IMR-90 (cell line): ENCODE measurements at regions not wholly inside any gene's neighbourhood (a gene's known extent, or its start where the extent isn't known, plus 50 kb on each side); places are given as distances from the start of the nearest gene placed in this dataset.

Experiments used
- CEBPB ChIP-seq: IDR thresholded peaks from 2 replicates; pipeline ENCODE4 v1.6.1; 2012; ENCODE audit warnings: low read depth, low read length, improper control_type of control experiment
- MAZ ChIP-seq: IDR thresholded peaks from 2 replicates; pipeline ENCODE4 v1.6.1; 2012; ENCODE audit warnings: low read depth, mild to moderate bottlenecking, low read length, improper control_type of control experiment, moderate library complexity, borderline replicate concordance
- POLR2A ChIP-seq: IDR thresholded peaks from 2 replicates; pipeline ENCODE4 v1.6.1; 2012; ENCODE audit warnings: mild to moderate bottlenecking, low read depth, low read length
- RCOR1 ChIP-seq: IDR thresholded peaks from 2 replicates; pipeline ENCODE4 v1.6.1; 2012; ENCODE audit warnings: mild to moderate bottlenecking, low read length, improper control_type of control experiment; ENCODE audit not compliant: insufficient replicate concordance
- TF ChIP-seq, protein P1 (sequence below): fragments of 150-350 bp; IDR thresholded peaks from 2 replicates; pipeline ENCODE4 v1.6.1; 2017; ENCODE audit warnings: mild to moderate bottlenecking, antibody characterized with exemption, low read length, low read depth
- TF ChIP-seq, protein P2 (sequence below): conservative IDR thresholded peaks from 2 replicates; pipeline ENCODE4 v1.5.1; 2012; ENCODE audit warnings: mild to moderate bottlenecking, low read depth, low read length, improper control_type of control experiment

DNA sequence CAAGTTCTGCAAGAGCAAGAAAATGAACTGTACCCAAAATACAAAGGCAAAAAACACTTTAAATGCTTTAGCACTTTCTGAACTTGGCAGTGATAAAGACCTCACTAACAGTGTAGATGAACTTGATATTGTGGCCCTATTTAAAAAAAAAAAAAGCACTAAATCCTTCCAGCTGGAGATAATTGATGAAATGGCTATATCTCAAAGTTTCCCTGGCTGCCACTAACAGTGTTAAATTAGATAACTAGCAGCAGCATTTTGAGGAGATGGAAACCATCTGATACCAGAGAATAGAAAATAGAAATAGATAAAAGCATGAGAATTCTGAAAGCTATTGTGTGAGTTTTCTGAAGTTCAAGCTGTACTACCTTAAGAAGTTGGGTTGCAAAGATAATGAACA is 317.2 kb downstream of the RWDD3 start:
- TF ChIP-seq POLR2A (no peak), CEBPB (no peak), RCOR1 (no peak), MAZ (no peak)
- TF ChIP-seq, protein P1, sequence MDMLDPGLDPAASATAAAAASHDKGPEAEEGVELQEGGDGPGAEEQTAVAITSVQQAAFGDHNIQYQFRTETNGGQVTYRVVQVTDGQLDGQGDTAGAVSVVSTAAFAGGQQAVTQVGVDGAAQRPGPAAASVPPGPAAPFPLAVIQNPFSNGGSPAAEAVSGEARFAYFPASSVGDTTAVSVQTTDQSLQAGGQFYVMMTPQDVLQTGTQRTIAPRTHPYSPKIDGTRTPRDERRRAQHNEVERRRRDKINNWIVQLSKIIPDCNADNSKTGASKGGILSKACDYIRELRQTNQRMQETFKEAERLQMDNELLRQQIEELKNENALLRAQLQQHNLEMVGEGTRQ, result no peak
- TF ChIP-seq, protein P2, sequence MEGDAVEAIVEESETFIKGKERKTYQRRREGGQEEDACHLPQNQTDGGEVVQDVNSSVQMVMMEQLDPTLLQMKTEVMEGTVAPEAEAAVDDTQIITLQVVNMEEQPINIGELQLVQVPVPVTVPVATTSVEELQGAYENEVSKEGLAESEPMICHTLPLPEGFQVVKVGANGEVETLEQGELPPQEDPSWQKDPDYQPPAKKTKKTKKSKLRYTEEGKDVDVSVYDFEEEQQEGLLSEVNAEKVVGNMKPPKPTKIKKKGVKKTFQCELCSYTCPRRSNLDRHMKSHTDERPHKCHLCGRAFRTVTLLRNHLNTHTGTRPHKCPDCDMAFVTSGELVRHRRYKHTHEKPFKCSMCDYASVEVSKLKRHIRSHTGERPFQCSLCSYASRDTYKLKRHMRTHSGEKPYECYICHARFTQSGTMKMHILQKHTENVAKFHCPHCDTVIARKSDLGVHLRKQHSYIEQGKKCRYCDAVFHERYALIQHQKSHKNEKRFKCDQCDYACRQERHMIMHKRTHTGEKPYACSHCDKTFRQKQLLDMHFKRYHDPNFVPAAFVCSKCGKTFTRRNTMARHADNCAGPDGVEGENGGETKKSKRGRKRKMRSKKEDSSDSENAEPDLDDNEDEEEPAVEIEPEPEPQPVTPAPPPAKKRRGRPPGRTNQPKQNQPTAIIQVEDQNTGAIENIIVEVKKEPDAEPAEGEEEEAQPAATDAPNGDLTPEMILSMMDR, result no peak
